GM12873 (cell line): ENCODE measurements at regions not wholly inside any gene's neighbourhood (a gene's known extent, or its start where the extent isn't known, plus 50 kb on each side); places are given as distances from the start of the nearest gene placed in this dataset.

Experiments used
- TF ChIP-seq, protein P1 (sequence below): IDR thresholded peaks from 2 replicates; pipeline ENCODE4 v1.5.1; 2012; ENCODE audit warnings: low read depth, mild to moderate bottlenecking, moderate library complexity, low read length, control low read depth; ENCODE audit not compliant: insufficient read depth; ENCODE audit errors: missing control alignments

DNA sequence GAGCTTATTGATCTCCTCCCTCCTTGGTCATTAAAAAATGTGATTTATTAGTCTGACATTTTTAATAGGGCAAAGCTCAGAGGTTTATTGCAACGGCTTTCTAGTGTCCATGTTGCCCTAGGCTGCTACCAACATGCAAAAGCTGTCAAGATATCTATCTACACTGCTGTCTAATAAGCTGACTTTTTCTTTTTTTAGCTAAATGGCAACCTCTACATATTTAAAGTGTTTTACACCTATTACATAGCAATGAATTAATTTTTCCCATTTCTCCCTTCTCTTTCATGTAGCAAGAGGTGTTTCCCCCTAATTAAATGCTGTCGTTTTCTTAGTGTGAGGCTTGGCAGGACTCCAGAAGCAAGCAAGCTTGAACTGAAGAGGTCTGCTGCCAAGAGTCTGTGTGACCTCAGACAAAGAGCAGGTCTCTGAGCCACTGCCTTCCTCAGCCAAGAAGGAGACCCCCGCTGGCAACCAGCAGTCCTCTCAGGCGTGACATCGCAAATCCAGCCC lies 79.4 kb downstream of the GAS1 start:
- TF ChIP-seq, protein P1, sequence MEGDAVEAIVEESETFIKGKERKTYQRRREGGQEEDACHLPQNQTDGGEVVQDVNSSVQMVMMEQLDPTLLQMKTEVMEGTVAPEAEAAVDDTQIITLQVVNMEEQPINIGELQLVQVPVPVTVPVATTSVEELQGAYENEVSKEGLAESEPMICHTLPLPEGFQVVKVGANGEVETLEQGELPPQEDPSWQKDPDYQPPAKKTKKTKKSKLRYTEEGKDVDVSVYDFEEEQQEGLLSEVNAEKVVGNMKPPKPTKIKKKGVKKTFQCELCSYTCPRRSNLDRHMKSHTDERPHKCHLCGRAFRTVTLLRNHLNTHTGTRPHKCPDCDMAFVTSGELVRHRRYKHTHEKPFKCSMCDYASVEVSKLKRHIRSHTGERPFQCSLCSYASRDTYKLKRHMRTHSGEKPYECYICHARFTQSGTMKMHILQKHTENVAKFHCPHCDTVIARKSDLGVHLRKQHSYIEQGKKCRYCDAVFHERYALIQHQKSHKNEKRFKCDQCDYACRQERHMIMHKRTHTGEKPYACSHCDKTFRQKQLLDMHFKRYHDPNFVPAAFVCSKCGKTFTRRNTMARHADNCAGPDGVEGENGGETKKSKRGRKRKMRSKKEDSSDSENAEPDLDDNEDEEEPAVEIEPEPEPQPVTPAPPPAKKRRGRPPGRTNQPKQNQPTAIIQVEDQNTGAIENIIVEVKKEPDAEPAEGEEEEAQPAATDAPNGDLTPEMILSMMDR, result no peak

DNA sequence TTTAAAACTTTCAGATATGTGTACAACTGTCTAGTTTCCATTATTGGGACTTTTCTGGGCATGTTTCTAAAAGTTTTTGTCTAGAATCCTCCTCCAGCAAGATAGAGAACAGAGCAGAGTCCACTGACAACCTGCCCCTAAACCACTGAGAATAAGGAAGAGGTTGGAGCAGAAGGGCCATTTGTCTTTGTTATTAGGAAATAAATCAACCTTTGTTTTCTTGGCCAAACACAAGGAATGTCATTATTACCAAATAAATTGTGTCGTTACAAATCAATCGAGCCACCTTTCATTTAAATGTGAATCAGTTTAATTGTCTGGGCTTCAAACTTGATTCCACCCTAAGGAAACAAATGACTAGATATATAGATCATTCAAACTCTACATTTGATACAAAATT lies 81.4 kb downstream of the GAS1 start:
- TF ChIP-seq, protein P1, result no peak

DNA sequence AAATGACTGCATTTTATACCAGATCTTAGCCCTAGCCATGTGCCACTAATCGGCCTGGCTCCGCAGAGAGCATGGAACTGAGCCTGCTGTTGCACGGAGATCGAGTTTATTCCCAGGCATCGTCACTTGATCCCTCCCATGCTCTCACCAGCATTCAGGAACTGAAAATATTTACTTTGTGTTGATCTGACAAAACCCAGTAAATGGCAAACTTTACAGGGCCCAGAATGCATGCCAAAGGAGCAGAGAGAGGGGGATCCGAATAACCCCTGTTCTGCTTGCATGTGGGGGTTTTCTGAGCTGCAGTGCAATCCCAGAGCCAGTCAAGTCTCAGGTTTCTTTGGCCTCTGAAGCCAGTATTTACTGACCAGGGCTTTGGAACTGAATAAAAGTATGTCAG lies 87.3 kb downstream of the GAS1 start:
- TF ChIP-seq, protein P1, result no peak

DNA sequence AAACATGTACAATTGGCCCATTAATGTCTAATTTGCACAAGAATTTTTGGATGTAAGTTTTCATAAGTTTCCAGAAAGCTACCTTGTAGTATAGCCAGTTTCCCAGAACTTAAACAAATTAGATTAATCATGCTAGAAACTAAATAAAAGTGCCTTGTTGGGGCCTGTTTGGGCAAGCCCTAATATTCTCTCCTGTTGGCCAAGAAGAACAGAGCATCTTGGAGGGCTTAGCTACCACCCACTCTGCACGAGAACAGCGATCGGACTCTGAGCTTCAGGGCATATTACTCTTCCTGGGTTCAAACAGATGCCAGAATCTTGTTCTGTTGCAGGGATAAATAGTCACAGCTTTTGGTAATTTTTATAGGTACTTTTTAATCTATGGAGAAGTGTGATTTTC lies 88.2 kb downstream of the GAS1 start:
- TF ChIP-seq, protein P1, result no peak

DNA sequence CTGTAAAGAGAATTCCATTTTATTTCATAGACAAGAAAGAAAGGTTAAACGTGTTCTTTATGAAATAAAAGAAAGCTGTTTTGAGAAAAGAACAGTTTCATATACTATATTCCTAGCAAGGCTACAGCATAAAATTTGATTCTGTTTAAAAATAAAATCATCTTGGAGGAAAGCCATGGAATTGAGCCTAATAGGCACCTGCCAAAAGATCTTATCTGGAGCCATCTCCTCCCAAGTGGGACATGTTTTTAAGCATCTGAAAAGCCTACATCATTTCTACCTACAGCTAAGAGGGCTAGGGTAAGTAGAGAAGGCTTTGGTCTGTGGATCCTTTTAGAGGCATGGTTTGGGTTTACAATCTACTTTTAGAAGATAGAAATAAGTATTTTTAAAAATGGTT lies 89.3 kb downstream of the GAS1 start:
- TF ChIP-seq, protein P1, result no peak

DNA sequence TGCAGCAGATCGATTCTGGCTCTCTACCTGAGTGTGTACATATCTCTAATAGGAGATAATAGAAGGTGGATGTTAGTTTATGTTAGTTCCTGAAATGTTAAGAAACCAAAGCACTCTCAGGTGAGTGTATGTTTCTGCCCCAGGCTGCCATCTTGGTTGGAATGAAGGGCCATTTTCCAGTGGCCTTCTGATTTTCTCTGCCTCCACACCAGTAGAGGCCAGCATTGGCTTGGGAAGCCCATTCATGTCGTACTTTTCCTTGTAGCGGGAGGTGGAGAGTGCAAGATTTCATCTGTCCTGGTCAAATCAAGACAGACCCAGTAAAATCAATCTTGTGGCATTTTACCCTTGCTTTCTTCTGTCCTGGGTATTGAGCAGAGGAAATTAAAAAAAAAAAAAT lies 91.0 kb downstream of the GAS1 start:
- TF ChIP-seq, protein P1, result no peak

DNA sequence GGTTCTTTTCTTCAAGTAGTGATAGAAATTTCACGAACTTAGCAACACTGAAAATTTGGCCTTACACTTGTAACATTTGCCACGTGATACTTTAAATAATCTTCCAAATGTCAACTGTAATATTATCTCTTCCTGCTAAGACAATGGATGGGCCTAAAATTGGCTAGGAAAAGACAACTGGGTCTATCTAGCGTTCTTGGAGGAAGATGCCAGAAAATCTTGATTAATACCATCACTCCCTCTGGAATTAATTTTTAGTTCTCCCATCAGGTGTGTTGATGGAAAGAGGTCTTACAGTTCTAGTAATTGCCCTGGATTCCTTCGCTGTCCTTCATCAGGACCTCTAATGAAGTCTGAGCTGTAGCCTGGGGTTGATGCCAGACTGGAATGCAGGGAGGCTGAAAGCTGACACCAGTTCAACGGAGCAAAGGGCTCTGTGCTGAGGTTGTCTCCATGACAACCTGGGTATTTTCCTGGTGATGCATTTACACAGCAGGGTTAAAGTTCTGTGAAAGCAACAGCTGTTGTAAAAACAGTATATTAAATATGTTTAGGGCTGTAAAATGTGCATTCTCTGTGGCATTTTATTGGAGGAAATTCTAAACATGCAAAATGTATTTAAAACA lies 92.3 kb downstream of the GAS1 start:
- TF ChIP-seq, protein P1, result no peak

DNA sequence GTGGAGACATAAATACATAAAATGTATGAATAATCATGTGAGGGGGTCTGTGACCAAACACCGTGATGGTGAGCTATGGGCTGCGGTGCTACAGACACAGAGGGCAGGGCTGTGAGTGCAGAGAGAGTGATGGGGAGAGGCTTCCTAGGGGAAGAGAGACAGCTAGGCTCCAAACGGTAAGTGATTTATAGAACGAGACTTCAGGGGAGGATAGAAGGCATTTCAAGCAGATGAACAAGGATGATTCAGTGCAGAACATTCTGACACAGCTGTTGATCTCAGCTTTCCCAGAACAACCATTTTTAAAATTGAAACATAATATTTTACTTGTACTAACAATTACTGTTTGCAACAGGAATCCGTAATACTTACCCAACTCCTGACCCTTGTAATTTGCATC lies 100.7 kb downstream of the GAS1 start:
- TF ChIP-seq, protein P1, result no peak
